Natural killer cell (primary cell): ENCODE measurements at regions not wholly inside any gene's neighbourhood (a gene's known extent, or its start where the extent isn't known, plus 50 kb on each side); places are given as distances from the start of the nearest gene placed in this dataset.

Experiments
- ATAC-seq, 3 donors: fragments of 150-1000 bp in 2 of 3; fragments of 200-7000 bp in 1 of 3; cut with Tn5 transposase; 1 replicate in 1 of 3; 2 replicates in 2 of 3; pipeline ENCODE4 v1.10.0; 2021; ENCODE audit warnings: mild to moderate bottlenecking in 2 of 3, moderate library complexity in 2 of 3
- DNase-seq, 2 donors: peaks; one replicate each; pipeline versions ENCODE4 v3.0.0 to v3.0.0-alpha.2; 2013 to 2021; ENCODE audit warnings: mixed read lengths in 1 of 2
- H3K27ac ChIP-seq: one replicate; pipeline ENCODE4 v1.5.1; 2013; ENCODE audit warnings: mild to moderate bottlenecking, low read length
- H3K27me3 ChIP-seq: one replicate; pipeline ENCODE4 v1.6.1; 2013; ENCODE audit warnings: low read length; ENCODE audit not compliant: control insufficient read depth, insufficient read depth
- H3K36me3 ChIP-seq: one replicate; pipeline ENCODE4 v1.6.1; 2013; ENCODE audit warnings: low read length; ENCODE audit not compliant: control insufficient read depth, insufficient read depth
- H3K4me1 ChIP-seq: one replicate; pipeline ENCODE4 v1.6.1; 2013; ENCODE audit warnings: low read length; ENCODE audit not compliant: control insufficient read depth, insufficient read depth
- H3K4me3 ChIP-seq: one replicate; pipeline ENCODE4 v1.5.1; 2013; ENCODE audit warnings: low read length
- H3K9me3 ChIP-seq: one replicate; pipeline ENCODE4 v1.6.1; 2013; ENCODE audit warnings: low read length; ENCODE audit not compliant: control insufficient read depth, insufficient read depth
- H3K27ac Mint-ChIP-seq, 2 donors: one replicate each; pipeline ENCODE4 v1.8.0; 2022; ENCODE audit warnings: mild to moderate bottlenecking in 2 of 2, mixed read lengths in 2 of 2, moderate library complexity in 1 of 2
- H3K27me3 Mint-ChIP-seq, 2 donors: one replicate each; pipeline ENCODE4 v1.8.0; 2022; ENCODE audit warnings: low read depth in 2 of 2, mixed read lengths in 2 of 2
- H3K36me3 Mint-ChIP-seq: one replicate; pipeline ENCODE4 v1.8.0; 2022; ENCODE audit warnings: mixed read lengths
- H3K4me1 Mint-ChIP-seq, 2 donors: one replicate each; pipeline ENCODE4 v1.8.0; 2022; ENCODE audit warnings: mixed read lengths in 2 of 2
- H3K4me3 Mint-ChIP-seq: one replicate; pipeline ENCODE4 v1.8.0; 2022; ENCODE audit warnings: mild to moderate bottlenecking, moderate library complexity, mixed read lengths
- H3K9me3 Mint-ChIP-seq, 2 donors: one replicate each; pipeline ENCODE4 v1.8.0; 2022; ENCODE audit warnings: mixed read lengths in 2 of 2
- WGBS: methylation state at CpG from one replicate; pipeline ENCODE4 v1.1.7; 2013; ENCODE audit warnings: missing lambda C conversion rate; ENCODE audit not compliant: insufficient coverage; 5-methylcytosine and 5-hydroxymethylcytosine counted together
- intact Hi-C: fragments of 100-400 bp; cut with micrococcal nuclease; formaldehyde crosslinking; loops from one replicate; pipeline ENCODE4 v1.14.2; 2022
- TF ChIP-seq, protein P1 (sequence below): fragments of 200-600 bp; IDR thresholded peaks from one replicate; pipeline ENCODE4 v1.8.0; 2022; ENCODE audit warnings: antibody characterized with exemption

DNA sequence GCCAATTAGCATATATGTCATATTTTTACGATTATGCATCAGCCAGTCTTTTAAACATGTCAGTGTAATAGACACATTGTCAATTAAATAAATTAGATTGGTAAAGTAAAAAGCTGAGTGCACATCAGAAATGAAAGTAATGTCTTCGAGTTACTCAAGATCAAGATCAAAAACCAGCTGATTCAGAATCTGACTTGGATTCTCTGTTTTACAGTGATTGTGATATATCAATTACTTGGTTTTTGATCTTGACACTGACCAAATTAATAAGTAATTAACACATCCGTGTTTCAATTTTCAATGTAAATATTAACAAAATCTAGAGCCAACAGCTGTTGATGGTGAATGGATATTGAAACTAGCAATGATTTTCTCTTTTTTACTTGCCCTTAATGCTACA, 311.6 kb downstream of the PDGFC start:
- 75% methylated on average over 1 of the region's 3 CpGs for WGBS
- H3K27me3 ChIP-seq, result no peaks in the 10 kb centered on the region
- no peaks in the 10 kb centered on the region for H3K36me3 ChIP-seq
- H3K9me3 ChIP-seq, result peaks cover 2% of the 10 kb centered on the region
- H3K27ac Mint-ChIP-seq, result no peak overlapping the region
- intact Hi-C loops, result no loop called here
- no peak overlapping the region for H3K4me3 ChIP-seq
- no peaks in the 10 kb centered on the region for H3K4me1 ChIP-seq
- ATAC-seq (no peak), DNase-seq (no peak)
- H3K4me1 Mint-ChIP-seq, result no peaks in the 10 kb centered on the region
- H3K4me3 Mint-ChIP-seq, result no peak overlapping the region
- no peaks in the 10 kb centered on the region for H3K36me3 Mint-ChIP-seq
- TF ChIP-seq, protein P1, sequence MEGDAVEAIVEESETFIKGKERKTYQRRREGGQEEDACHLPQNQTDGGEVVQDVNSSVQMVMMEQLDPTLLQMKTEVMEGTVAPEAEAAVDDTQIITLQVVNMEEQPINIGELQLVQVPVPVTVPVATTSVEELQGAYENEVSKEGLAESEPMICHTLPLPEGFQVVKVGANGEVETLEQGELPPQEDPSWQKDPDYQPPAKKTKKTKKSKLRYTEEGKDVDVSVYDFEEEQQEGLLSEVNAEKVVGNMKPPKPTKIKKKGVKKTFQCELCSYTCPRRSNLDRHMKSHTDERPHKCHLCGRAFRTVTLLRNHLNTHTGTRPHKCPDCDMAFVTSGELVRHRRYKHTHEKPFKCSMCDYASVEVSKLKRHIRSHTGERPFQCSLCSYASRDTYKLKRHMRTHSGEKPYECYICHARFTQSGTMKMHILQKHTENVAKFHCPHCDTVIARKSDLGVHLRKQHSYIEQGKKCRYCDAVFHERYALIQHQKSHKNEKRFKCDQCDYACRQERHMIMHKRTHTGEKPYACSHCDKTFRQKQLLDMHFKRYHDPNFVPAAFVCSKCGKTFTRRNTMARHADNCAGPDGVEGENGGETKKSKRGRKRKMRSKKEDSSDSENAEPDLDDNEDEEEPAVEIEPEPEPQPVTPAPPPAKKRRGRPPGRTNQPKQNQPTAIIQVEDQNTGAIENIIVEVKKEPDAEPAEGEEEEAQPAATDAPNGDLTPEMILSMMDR, result no peak
- no peaks in the 10 kb centered on the region for H3K27me3 Mint-ChIP-seq
- no peak overlapping the region for H3K27ac ChIP-seq
- H3K9me3 Mint-ChIP-seq, result peaks cover 2 to 8% of the 10 kb centered on the region in 2 donors

DNA sequence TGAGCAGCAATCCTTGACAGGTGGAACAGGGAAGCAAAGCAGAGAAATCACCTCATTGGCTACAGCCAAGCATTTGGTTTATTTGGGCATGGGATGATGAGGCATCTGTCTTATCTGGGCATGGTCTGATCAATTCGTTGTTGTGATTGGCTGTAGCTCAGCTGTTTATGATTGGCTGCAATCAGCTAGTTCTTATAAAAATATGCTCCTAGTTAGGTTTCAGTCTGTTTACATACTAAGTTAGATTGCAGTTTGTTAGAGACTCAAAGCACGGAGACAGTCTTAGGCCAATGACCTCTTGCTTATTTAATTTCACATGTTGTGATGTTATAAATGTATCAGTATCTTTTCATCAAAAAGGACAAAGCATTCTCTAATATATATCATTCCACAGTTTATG, 312.0 kb downstream of the PDGFC start:
- WGBS, result 67% methylated on average over 2 of the region's 2 CpGs
- no peaks in the 10 kb centered on the region for H3K36me3 ChIP-seq
- no peak for ATAC-seq
- H3K4me1 ChIP-seq, result no peaks in the 10 kb centered on the region
- Mint-ChIP-seq H3K4me3 (no peak overlapping the region), H3K36me3 (no peaks in the 10 kb centered on the region), H3K27ac (no peak overlapping the region), H3K27me3 (no peaks in the 10 kb centered on the region), H3K9me3 (peaks cover 2 to 8% of the 10 kb centered on the region in 2 donors), H3K4me1 (no peaks in the 10 kb centered on the region)
- no peak overlapping the region for H3K27ac ChIP-seq
- TF ChIP-seq, protein P1, result no peak
- H3K27me3 ChIP-seq, result no peaks in the 10 kb centered on the region
- H3K9me3 ChIP-seq, result peaks cover 2% of the 10 kb centered on the region
- intact Hi-C loops, result no loop called here
- no peak overlapping the region for H3K4me3 ChIP-seq
- no peak for DNase-seq

DNA sequence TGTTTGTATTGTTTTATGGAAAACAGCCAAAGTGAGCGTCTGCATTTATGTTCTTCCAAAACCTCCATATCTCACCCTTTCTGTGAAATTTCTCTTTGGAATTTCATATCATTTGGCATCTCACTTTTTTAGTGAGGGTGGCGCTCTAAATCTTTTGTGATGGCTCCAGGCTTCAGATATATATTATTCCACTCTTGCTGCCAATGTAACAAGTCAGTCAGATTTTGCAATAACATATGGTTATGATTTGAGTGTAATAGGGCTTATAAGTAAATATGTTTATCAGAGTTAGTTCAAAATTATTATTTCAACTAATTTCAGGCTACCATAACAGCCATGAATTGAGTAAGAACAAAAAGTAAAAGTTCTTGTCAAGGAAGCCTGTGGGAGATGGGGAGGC, 314.7 kb downstream of the PDGFC start:
- no peak overlapping the region for H3K27ac ChIP-seq
- no peaks in the 10 kb centered on the region for H3K27me3 Mint-ChIP-seq
- WGBS, result 86% methylated on average over 1 of the region's 2 CpGs
- no peaks in the 10 kb centered on the region for H3K4me1 ChIP-seq
- no peaks in the 10 kb centered on the region for H3K36me3 Mint-ChIP-seq
- no peak overlapping the region for H3K4me3 Mint-ChIP-seq
- intact Hi-C loops, result no loop called here
- H3K27ac Mint-ChIP-seq, result no peak overlapping the region
- no peaks in the 10 kb centered on the region for H3K27me3 ChIP-seq
- no peaks in the 10 kb centered on the region for H3K4me1 Mint-ChIP-seq
- H3K9me3 Mint-ChIP-seq, result peaks cover 5 to 13% of the 10 kb centered on the region in 2 donors
- no peak overlapping the region for H3K4me3 ChIP-seq
- no peak for ATAC-seq
- TF ChIP-seq, protein P1, result no peak
- peaks cover 2% of the 10 kb centered on the region for H3K9me3 ChIP-seq
- no peak for DNase-seq
- H3K36me3 ChIP-seq, result no peaks in the 10 kb centered on the region

DNA sequence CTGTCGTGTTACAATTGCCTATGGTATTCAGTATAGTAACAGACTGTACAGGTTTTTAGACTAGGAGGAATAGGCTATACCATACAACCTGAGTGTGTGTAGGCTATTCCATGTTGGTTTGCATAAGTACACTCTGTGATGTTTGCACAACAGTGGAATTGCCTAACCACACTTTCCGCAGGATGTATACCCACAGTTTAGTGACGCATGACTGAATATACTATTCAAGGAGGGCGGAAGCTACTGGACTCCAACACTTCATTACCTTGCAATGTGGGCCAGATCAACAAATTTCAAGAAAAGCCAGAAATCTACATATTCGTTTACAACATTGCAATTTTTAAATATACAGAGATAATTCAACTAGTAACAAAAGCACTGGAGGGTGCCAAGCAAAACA, 317.2 kb downstream of the PDGFC start:
- 89% methylated on average over 5 of the region's 5 CpGs for WGBS
- Mint-ChIP-seq H3K9me3 (peaks cover 10 to 26% of the 10 kb centered on the region in 2 donors), H3K4me1 (no peaks in the 10 kb centered on the region), H3K27me3 (no peaks in the 10 kb centered on the region), H3K4me3 (no peak overlapping the region), H3K27ac (no peak overlapping the region), H3K36me3 (no peaks in the 10 kb centered on the region)
- no peak for ATAC-seq
- no peaks in the 10 kb centered on the region for H3K9me3 ChIP-seq
- TF ChIP-seq, protein P1, result no peak
- H3K36me3 ChIP-seq, result no peaks in the 10 kb centered on the region
- no peak overlapping the region for H3K27ac ChIP-seq
- H3K27me3 ChIP-seq, result no peaks in the 10 kb centered on the region
- H3K4me1 ChIP-seq, result no peaks in the 10 kb centered on the region
- no peak overlapping the region for H3K4me3 ChIP-seq
- no peak for DNase-seq
- intact Hi-C loops, result no loop called here
